HepG2 (cell line): ENCODE measurements at regions not wholly inside any gene's neighbourhood (a gene's known extent, or its start where the extent isn't known, plus 50 kb on each side); places are given as distances from the start of the nearest gene placed in this dataset.

Source experiments
- ATAC-seq: fragments of 200-7000 bp; cut with Tn5 transposase; 3 replicates; pipeline ENCODE4 v1.9.1; 2020; ENCODE audit warnings: mild to moderate bottlenecking, moderate library complexity
- BruUV-seq: library from RNA; stranded (reverse); fragments of 400-500 nt; replicated peaks from 2 replicates; lab custom pipeline; 2021; lab: Mats Ljungman, UMichigan
- CTCF ChIA-PET: fragments of 300-600 bp; formaldehyde crosslinking; extraction: SDS; loops from one replicate; lab custom pipeline; 2021; ENCODE audit warnings: low total read pairs, inconsistent platforms, low intra/inter-chr PET ratio; lab: Yijun Ruan, JAX
- POLR2A ChIA-PET: fragments of 350-600 bp; sonication (Branson Sonifier 250); formaldehyde crosslinking; loops from one replicate; lab custom pipeline; 2020; ENCODE audit warnings: antibody characterized with exemption, inconsistent platforms; lab: Yijun Ruan, JAX
- DNase-seq: peaks from one replicate; pipeline ENCODE4 v3.0.0-alpha.2; 2015; ENCODE audit warnings: low spot score
- FAIRE-seq: peaks from 3 replicates; lab custom pipeline; 2011; peaks lifted over from hg19 to GRCh38; lab: Jason Lieb, UNC
- H2AFZ ChIP-seq: one replicate; pipeline ENCODE4 v1.6.1; 2011; ENCODE audit warnings: low read length, inconsistent platforms
- H3K27ac ChIP-seq: fragments of 300-600 bp; 3 replicates; pipeline ENCODE4 v1.8.0; 2011; ENCODE audit warnings: mixed run types, mild to moderate bottlenecking, mixed read lengths, low read length, inconsistent platforms; ENCODE audit not compliant: insufficient read depth; ENCODE audit errors: extremely low read length
- H3K27me3 ChIP-seq, 2 experiments: fragments of 200-600 bp in 1 of 2; 2 replicates in 1 of 2; 3 replicates in 1 of 2; pipeline versions ENCODE4 v1.6.0 to v1.8.0; 2011; ENCODE audit warnings: low read length in 2 of 2, mild to moderate bottlenecking in 2 of 2, moderate library complexity in 2 of 2, inconsistent platforms in 1 of 2; ENCODE audit not compliant: insufficient read depth in 2 of 2, control insufficient read depth in 1 of 2
- H3K36me3 ChIP-seq, 2 experiments: fragments of 200-600 bp in 1 of 2; replicated peaks in 1 of 2; 2 replicates in 1 of 2; 3 replicates in 1 of 2; pipeline versions ENCODE4 v1.5.1 to v1.8.0; 2011; ENCODE audit warnings: low read length in 2 of 2, inconsistent platforms in 1 of 2; ENCODE audit not compliant: insufficient read depth in 2 of 2, control insufficient read depth in 1 of 2
- H3K4me1 ChIP-seq: 2 replicates; pipeline ENCODE4 v1.5.1; 2012; ENCODE audit warnings: low read length, inconsistent platforms; ENCODE audit not compliant: insufficient read depth
- H3K4me2 ChIP-seq: 2 replicates; pipeline ENCODE4 v1.6.0; 2011; ENCODE audit warnings: low read depth, low read length, inconsistent platforms
- H3K4me3 ChIP-seq, 3 experiments: fragments of 200-600 bp in 1 of 3; sonication (generic), shearing (Covaris generic) in 1 of 3; replicated peaks in 1 of 3; 2 replicates each; pipeline ENCODE4 v1.5.1; 2011 to 2016; ENCODE audit warnings: low read length in 3 of 3, inconsistent platforms in 2 of 3, low read depth in 2 of 3, mild to moderate bottlenecking in 2 of 3, control low read depth in 1 of 3, mixed read lengths in 1 of 3; ENCODE audit not compliant: insufficient read depth in 1 of 3
- H3K79me2 ChIP-seq: one replicate; pipeline ENCODE4 v1.6.1; 2011; ENCODE audit warnings: low read length, inconsistent platforms; ENCODE audit not compliant: insufficient read depth
- H3K9ac ChIP-seq: 2 replicates; pipeline ENCODE4 v1.6.0; 2011; ENCODE audit warnings: mild to moderate bottlenecking, low read depth, low read length, inconsistent platforms; ENCODE audit not compliant: insufficient read depth
- H3K9me3 ChIP-seq: 2 replicates; pipeline ENCODE4 v1.5.1; 2012; ENCODE audit warnings: mild to moderate bottlenecking, low read length
- H4K20me1 ChIP-seq: 2 replicates; pipeline ENCODE4 v1.6.0; 2011; ENCODE audit warnings: inconsistent platforms, mild to moderate bottlenecking, low read length, moderate library complexity; ENCODE audit not compliant: insufficient read depth
- BCLAF1 ChIP-seq: fragments of 450-650 bp; IDR thresholded peaks from 2 replicates; pipeline ENCODE4 v1.6.1; 2017; ENCODE audit warnings: mild to moderate bottlenecking
- BRF2 ChIP-seq: sonication (generic); formaldehyde crosslinking; IDR thresholded peaks from 2 replicates; pipeline ENCODE4 v1.8.1; 2022; ENCODE audit warnings: mild to moderate bottlenecking, missing genetic modification reagents
- E2F2 ChIP-seq: sonication (generic); formaldehyde crosslinking; IDR thresholded peaks from 2 replicates; pipeline ENCODE4 v1.4.0; 2020; ENCODE audit warnings: missing genetic modification reagents, borderline replicate concordance
- LCORL ChIP-seq, 2 experiments: fragments of 450-650 bp in 1 of 2; sonication (generic) in 1 of 2; formaldehyde crosslinking in 1 of 2; IDR thresholded peaks; 2 replicates each; pipeline versions ENCODE4 v1.5.0 to v1.6.1; 2017 to 2020; ENCODE audit warnings: antibody characterized with exemption in 1 of 2, missing genetic modification reagents in 1 of 2
- RXRB ChIP-seq: IDR thresholded peaks from 2 replicates; pipeline ENCODE4 v1.6.1; 2016; ENCODE audit warnings: borderline replicate concordance, missing genetic modification reagents, missing compliant biosample characterization
- ZNF350 ChIP-seq: sonication (generic); formaldehyde crosslinking; IDR thresholded peaks from 2 replicates; pipeline ENCODE4 v1.4.0; 2020; ENCODE audit warnings: mild to moderate bottlenecking, low read depth, missing genetic modification reagents, borderline replicate concordance
- ZNF558 ChIP-seq: sonication (generic); formaldehyde crosslinking; IDR thresholded peaks from 2 replicates; pipeline ENCODE4 v1.9.0; 2022; ENCODE audit warnings: mild to moderate bottlenecking, missing genetic modification reagents, borderline replicate concordance
- ZNF576 ChIP-seq: sonication (generic); formaldehyde crosslinking; IDR thresholded peaks from 2 replicates; pipeline ENCODE4 v1.4.0; 2020; ENCODE audit warnings: mild to moderate bottlenecking, missing genetic modification reagents
- ZSCAN29 ChIP-seq: sonication (generic); formaldehyde crosslinking; conservative IDR thresholded peaks from 2 replicates; pipeline ENCODE4 v1.4.0; 2020; ENCODE audit warnings: mild to moderate bottlenecking, missing genetic modification reagents
- WGBS: methylation state at CpG from one replicate; pipeline ENCODE4 v1.1.6; 2017; ENCODE audit warnings: low lambda C conversion rate; 5-methylcytosine and 5-hydroxymethylcytosine counted together
- in situ Hi-C: cut with HindIII; loops from 2 replicates; pipeline ENCODE4 v1.10.0; 2017; ENCODE audit warnings: low pct_unique_long_range_greater_than_20kb; ENCODE audit not compliant: extremely low pct_ligation_motif_present
- intact Hi-C: fragments of 100-400 bp; cut with micrococcal nuclease; formaldehyde crosslinking; loops from one replicate; pipeline ENCODE4 v1.10.0; 2022; ENCODE audit not compliant: unreplicated experiment

GRCh38 chr5:170449232-170449631, 54.6 kb upstream of the KCNIP1 start:
- Histone ChIP-seq H2AFZ (no peak overlapping the region), H3K9ac (no peak overlapping the region), H3K79me2 (no peaks in the 10 kb centered on the region), H3K4me3 (no peak overlapping the region), H3K4me1 (no peaks in the 10 kb centered on the region), H4K20me1 (no peaks in the 10 kb centered on the region), H3K27me3 (peaks cover 0 to 3% of the 10 kb centered on the region in 2 experiments; a peak in 1 of 5 replicates), H3K4me2 (no peak overlapping the region), H3K9me3 (peaks cover 6% of the 10 kb centered on the region; the same call in 1 of the 2 replicates), H3K36me3 (no peaks in the 10 kb centered on the region), H3K27ac (no peak overlapping the region)
- intact Hi-C loops = no loop called here
- ChIA-PET CTCF (no interaction called here), POLR2A (no interaction called here)
- no TSS peak for BruUV-seq
- ATAC-seq (no peak), DNase-seq (no peak), FAIRE-seq (no peak)
- TF ChIP-seq RXRB (CRISPR knock-in tag) = no peak
- in situ Hi-C loops = no loop called here
- 0% methylated on average over 2 of the region's 2 CpGs for WGBS

GRCh38 chr5:170448221-170448620, 55.6 kb upstream of the KCNIP1 start:
- ATAC-seq (no peak), FAIRE-seq (no peak), DNase-seq (no peak)
- ChIA-PET POLR2A (no interaction called here), CTCF (no interaction called here)
- TF ChIP-seq LCORL (IDR thresholded peaks at IDR 0.05) = no peak
- no peak for TF ChIP-seq LCORL (CRISPR knock-in tag; IDR thresholded peaks at IDR 0.05)
- no peak for TF ChIP-seq BCLAF1
- no peak for TF ChIP-seq BRF2 (CRISPR knock-in tag)
- no peak for TF ChIP-seq ZSCAN29
- no peak for TF ChIP-seq ZNF558 (CRISPR knock-in tag)
- TF ChIP-seq ZNF576 = no peak
- TF ChIP-seq E2F2 (CRISPR knock-in tag) = no peak
- TF ChIP-seq ZNF350 (CRISPR knock-in tag) = no peak
- Histone ChIP-seq H2AFZ (no peak overlapping the region), H3K9ac (no peak overlapping the region), H3K79me2 (no peaks in the 10 kb centered on the region), H3K27ac (no peak overlapping the region), H4K20me1 (no peaks in the 10 kb centered on the region), H3K4me2 (no peak overlapping the region), H3K36me3 (no peaks in the 10 kb centered on the region), H3K27me3 (peaks cover 0 to 3% of the 10 kb centered on the region in 2 experiments; a peak in 1 of 5 replicates), H3K4me1 (no peaks in the 10 kb centered on the region), H3K9me3 (peaks cover 6% of the 10 kb centered on the region; the same call in 1 of the 2 replicates), H3K4me3 (no peak overlapping the region)
- intact Hi-C loops = no loop called here
- no TSS peak for BruUV-seq
- in situ Hi-C loops = no loop called here
- WGBS = 14% methylated on average over 3 of the region's 3 CpGs
